ENCODE measurements at regions not wholly inside any gene's neighbourhood (a gene's known extent, or its start where the extent isn't known, plus 50 kb on each side); places are given as distances from the start of the nearest gene placed in this dataset.

GRCh38 chr7:125173571-125173970 is 243.9 kb upstream of the POT1 start:
- Histone ChIP-seq H3K9me3 (no peaks in the 10 kb centered on the region), H3K27me3 (no peaks in the 10 kb centered on the region), H3K4me3 (no peak overlapping the region), H3K36me3 (no peaks in the 10 kb centered on the region), H3K4me1 (no peaks in the 10 kb centered on the region), H3K27ac (no peak overlapping the region)
- in situ Hi-C loops (cut with MboI; ENCODE audit: low sequenced_read_pairs in 4 of 4) (no loop called here), intact Hi-C loops (cut with DNase I; ENCODE audit: low total_unique reads) (no loop called here)
- no peak for TF ChIP-seq POLR2A (IDR thresholded peaks at IDR 0.05)
- TF ChIP-seq CTCF (IDR thresholded peaks at IDR 0.05 in 4 of 5, conservative IDR thresholded peaks at IDR 0.05 in 1 of 5), result no peak
- no peak for ATAC-seq
- no peak for DNase-seq

- no peaks in the 10 kb centered on the region for H3K36me3 ChIP-seq
- ATAC-seq (no peak), DNase-seq (no peak)
- H3K9me3 ChIP-seq, result no peaks in the 10 kb centered on the region
- TF ChIP-seq CTCF (IDR thresholded peaks at IDR 0.05 in 4 of 5, conservative IDR thresholded peaks at IDR 0.05 in 1 of 5) (no peak), POLR2A (IDR thresholded peaks at IDR 0.05) (no peak)
- H3K27ac ChIP-seq, result no peak overlapping the region
- no peaks in the 10 kb centered on the region for H3K27me3 ChIP-seq
- in situ Hi-C loops (cut with MboI; ENCODE audit: low sequenced_read_pairs in 4 of 4), result no loop called here
- intact Hi-C loops (cut with DNase I; ENCODE audit: low total_unique reads), result no loop called here
- no peak overlapping the region for H3K4me3 ChIP-seq
- H3K4me1 ChIP-seq, result no peaks in the 10 kb centered on the region
These were observed 239.5 kb upstream of the POT1 start for GRCh38 chr7:125169088-125169487.

GRCh38 chr7:125154930-125155329 is 225.3 kb upstream of the POT1 start:
- H3K4me1 ChIP-seq, result no peaks in the 10 kb centered on the region
- no peaks in the 10 kb centered on the region for H3K9me3 ChIP-seq
- no peak overlapping the region for H3K27ac ChIP-seq
- no peaks in the 10 kb centered on the region for H3K36me3 ChIP-seq
- intact Hi-C loops (cut with DNase I; ENCODE audit: low total_unique reads) (no loop called here), in situ Hi-C loops (cut with MboI; ENCODE audit: low sequenced_read_pairs in 4 of 4) (no loop called here)
- ATAC-seq (no peak), DNase-seq (no peak)
- no peaks in the 10 kb centered on the region for H3K27me3 ChIP-seq
- no peak overlapping the region for H3K4me3 ChIP-seq
- TF ChIP-seq POLR2A (IDR thresholded peaks at IDR 0.05), result no peak

- no peaks in the 10 kb centered on the region for H3K9me3 ChIP-seq
- no peak for ATAC-seq
- intact Hi-C loops (cut with DNase I; ENCODE audit: low total_unique reads), result no loop called here
- H3K27me3 ChIP-seq, result no peaks in the 10 kb centered on the region
- TF ChIP-seq POLR2A (IDR thresholded peaks at IDR 0.05) (no peak), CTCF (IDR thresholded peaks at IDR 0.05 in 4 of 5, conservative IDR thresholded peaks at IDR 0.05 in 1 of 5) (no peak)
- H3K4me1 ChIP-seq, result no peaks in the 10 kb centered on the region
- no peak overlapping the region for H3K27ac ChIP-seq
- no peak overlapping the region for H3K4me3 ChIP-seq
- DNase-seq, result no peak
- in situ Hi-C loops (cut with MboI; ENCODE audit: low sequenced_read_pairs in 4 of 4), result no loop called here
- H3K36me3 ChIP-seq, result no peaks in the 10 kb centered on the region
These were observed 219.5 kb upstream of the POT1 start for GRCh38 chr7:125149151-125149550.

- no peaks in the 10 kb centered on the region for H3K4me1 ChIP-seq
- H3K36me3 ChIP-seq, result no peaks in the 10 kb centered on the region
- H3K4me3 ChIP-seq, result no peak overlapping the region
- in situ Hi-C loops (cut with MboI; ENCODE audit: low sequenced_read_pairs in 4 of 4), result no loop called here
- H3K27me3 ChIP-seq, result no peaks in the 10 kb centered on the region
- ATAC-seq (no peak), DNase-seq (no peak)
- no peaks in the 10 kb centered on the region for H3K9me3 ChIP-seq
- TF ChIP-seq POLR2A (IDR thresholded peaks at IDR 0.05), result no peak
- no peak for TF ChIP-seq CTCF (IDR thresholded peaks at IDR 0.05 in 4 of 5, conservative IDR thresholded peaks at IDR 0.05 in 1 of 5)
- no peak overlapping the region for H3K27ac ChIP-seq
- intact Hi-C loops (cut with DNase I; ENCODE audit: low total_unique reads), result no loop called here
These were observed 217.4 kb upstream of the POT1 start for GRCh38 chr7:125147047-125147446.

Data from gastrocnemius medialis (tissue), 4 donors.